Activated CD4-positive, alpha-beta T cell treated with anti-CD3 and anti-CD28 coated beads, Interleukin-2, amount 50 U/mL, for 48 hours (primary cell): ENCODE measurements at regions not wholly inside any gene's neighbourhood (a gene's known extent, or its start where the extent isn't known, plus 50 kb on each side); places are given as distances from the start of the nearest gene placed in this dataset.
"Not testable (repeated sequence)": the region's sequence is repeated elsewhere in the genome, so short reads cannot be mapped to it uniquely, and the experiment has no call there.

Experiments used
- DNase-seq, 2 experiments: peaks; one replicate each; pipeline ENCODE4 v3.0.0-alpha.2; 2020

- no peak for DNase-seq
These were observed 978.2 kb upstream of the NCAM2 start for GRCh38 chr21:20020026-20020425.

- DNase-seq, result no peak
These were observed 975.0 kb upstream of the NCAM2 start for GRCh38 chr21:20023193-20023592.

GRCh38 chr21:20024741-20025140 is 973.5 kb upstream of the NCAM2 start:
- no peak for DNase-seq

GRCh38 chr21:20026543-20026942 is 971.7 kb upstream of the NCAM2 start:
- DNase-seq, result no peak

GRCh38 chr21:20030390-20030789 is 967.8 kb upstream of the NCAM2 start:
- DNase-seq, result no peak

GRCh38 chr21:20031807-20032206 is 966.4 kb upstream of the NCAM2 start:
- no peak for DNase-seq

- DNase-seq, result no peak
These were observed 957.4 kb upstream of the NCAM2 start for GRCh38 chr21:20040768-20041167.

GRCh38 chr21:20045197-20045596 is 953.0 kb upstream of the NCAM2 start:
- no peak for DNase-seq

- DNase-seq, result not testable (repeated sequence)
These were observed 949.9 kb upstream of the NCAM2 start for GRCh38 chr21:20048130-20048837.

GRCh38 chr21:20083336-20083735 is 914.9 kb upstream of the NCAM2 start:
- no peak for DNase-seq

- no peak for DNase-seq
These were observed 914.3 kb upstream of the NCAM2 start for GRCh38 chr21:20083925-20084324.

- DNase-seq, result no peak
These were observed 911.7 kb upstream of the NCAM2 start for GRCh38 chr21:20086508-20086907.

- no peak for DNase-seq
These were observed 891.8 kb upstream of the NCAM2 start for GRCh38 chr21:20106368-20106767.

GRCh38 chr21:20108016-20108415 is 890.2 kb upstream of the NCAM2 start:
- DNase-seq, result no peak

- DNase-seq, result no peak
These were observed 889.2 kb upstream of the NCAM2 start for GRCh38 chr21:20108976-20109540.

GRCh38 chr21:20110368-20110767 is 887.8 kb upstream of the NCAM2 start:
- DNase-seq, result no peak

GRCh38 chr21:20151741-20152140 is 846.5 kb upstream of the NCAM2 start:
- no peak for DNase-seq

- no peak for DNase-seq
These were observed 835.0 kb upstream of the NCAM2 start for GRCh38 chr21:20163167-20163566.

GRCh38 chr21:20167059-20167458 is 831.1 kb upstream of the NCAM2 start:
- DNase-seq, result no peak

- DNase-seq, result no peak
These were observed 828.2 kb upstream of the NCAM2 start for GRCh38 chr21:20169812-20170576.

- no peak for DNase-seq
These were observed 812.0 kb upstream of the NCAM2 start for GRCh38 chr21:20186186-20186585.

GRCh38 chr21:20187028-20187427 is 811.2 kb upstream of the NCAM2 start:
- no peak for DNase-seq

- DNase-seq, result not testable (repeated sequence)
These were observed 796.9 kb upstream of the NCAM2 start for GRCh38 chr21:20201323-20201722.

- DNase-seq, result no peak
These were observed 790.9 kb upstream of the NCAM2 start for GRCh38 chr21:20207335-20207734.
